HepG2 (cell line): ENCODE measurements at regions not wholly inside any gene's neighbourhood (a gene's known extent, or its start where the extent isn't known, plus 50 kb on each side); places are given as distances from the start of the nearest gene placed in this dataset.

Experiments
- ATAC-seq: fragments of 200-7000 bp; cut with Tn5 transposase; 3 replicates; pipeline ENCODE4 v1.9.1; 2020; ENCODE audit warnings: mild to moderate bottlenecking, moderate library complexity
- BruUV-seq: library from RNA; stranded (reverse); fragments of 400-500 nt; replicated peaks from 2 replicates; lab custom pipeline; 2021; lab: Mats Ljungman, UMichigan
- CTCF ChIA-PET: fragments of 300-600 bp; formaldehyde crosslinking; extraction: SDS; loops from one replicate; lab custom pipeline; 2021; ENCODE audit warnings: low total read pairs, inconsistent platforms, low intra/inter-chr PET ratio; lab: Yijun Ruan, JAX
- POLR2A ChIA-PET: fragments of 350-600 bp; sonication (Branson Sonifier 250); formaldehyde crosslinking; loops from one replicate; lab custom pipeline; 2020; ENCODE audit warnings: antibody characterized with exemption, inconsistent platforms; lab: Yijun Ruan, JAX
- DNase-seq: peaks from one replicate; pipeline ENCODE4 v3.0.0-alpha.2; 2015; ENCODE audit warnings: low spot score
- FAIRE-seq: peaks from 3 replicates; lab custom pipeline; 2011; peaks lifted over from hg19 to GRCh38; lab: Jason Lieb, UNC
- H2AFZ ChIP-seq: one replicate; pipeline ENCODE4 v1.6.1; 2011; ENCODE audit warnings: low read length, inconsistent platforms
- H3K27ac ChIP-seq: fragments of 300-600 bp; 3 replicates; pipeline ENCODE4 v1.8.0; 2011; ENCODE audit warnings: mixed run types, mild to moderate bottlenecking, mixed read lengths, low read length, inconsistent platforms; ENCODE audit not compliant: insufficient read depth; ENCODE audit errors: extremely low read length
- H3K27me3 ChIP-seq, 2 experiments: fragments of 200-600 bp in 1 of 2; 2 replicates in 1 of 2; 3 replicates in 1 of 2; pipeline versions ENCODE4 v1.6.0 to v1.8.0; 2011; ENCODE audit warnings: low read length in 2 of 2, mild to moderate bottlenecking in 2 of 2, moderate library complexity in 2 of 2, inconsistent platforms in 1 of 2; ENCODE audit not compliant: insufficient read depth in 2 of 2, control insufficient read depth in 1 of 2
- H3K36me3 ChIP-seq, 2 experiments: fragments of 200-600 bp in 1 of 2; replicated peaks in 1 of 2; 2 replicates in 1 of 2; 3 replicates in 1 of 2; pipeline versions ENCODE4 v1.5.1 to v1.8.0; 2011; ENCODE audit warnings: low read length in 2 of 2, inconsistent platforms in 1 of 2; ENCODE audit not compliant: insufficient read depth in 2 of 2, control insufficient read depth in 1 of 2
- H3K4me1 ChIP-seq: 2 replicates; pipeline ENCODE4 v1.5.1; 2012; ENCODE audit warnings: low read length, inconsistent platforms; ENCODE audit not compliant: insufficient read depth
- H3K4me2 ChIP-seq: 2 replicates; pipeline ENCODE4 v1.6.0; 2011; ENCODE audit warnings: low read depth, low read length, inconsistent platforms
- H3K4me3 ChIP-seq, 3 experiments: fragments of 200-600 bp in 1 of 3; sonication (generic), shearing (Covaris generic) in 1 of 3; replicated peaks in 1 of 3; 2 replicates each; pipeline ENCODE4 v1.5.1; 2011 to 2016; ENCODE audit warnings: low read length in 3 of 3, inconsistent platforms in 2 of 3, low read depth in 2 of 3, mild to moderate bottlenecking in 2 of 3, control low read depth in 1 of 3, mixed read lengths in 1 of 3; ENCODE audit not compliant: insufficient read depth in 1 of 3
- H3K79me2 ChIP-seq: one replicate; pipeline ENCODE4 v1.6.1; 2011; ENCODE audit warnings: low read length, inconsistent platforms; ENCODE audit not compliant: insufficient read depth
- H3K9ac ChIP-seq: 2 replicates; pipeline ENCODE4 v1.6.0; 2011; ENCODE audit warnings: mild to moderate bottlenecking, low read depth, low read length, inconsistent platforms; ENCODE audit not compliant: insufficient read depth
- H3K9me3 ChIP-seq: 2 replicates; pipeline ENCODE4 v1.5.1; 2012; ENCODE audit warnings: mild to moderate bottlenecking, low read length
- H4K20me1 ChIP-seq: 2 replicates; pipeline ENCODE4 v1.6.0; 2011; ENCODE audit warnings: inconsistent platforms, mild to moderate bottlenecking, low read length, moderate library complexity; ENCODE audit not compliant: insufficient read depth
- HDAC6 ChIP-seq: fragments of 200-600 bp; sonication (generic); IDR thresholded peaks from 2 replicates; pipeline ENCODE4 v1.7.0; 2017; ENCODE audit warnings: mild to moderate bottlenecking, antibody characterized with exemption, low read length, low read depth
- HHEX ChIP-seq: IDR thresholded peaks from 2 replicates; pipeline ENCODE4 v1.6.1; 2016; ENCODE audit warnings: control low read depth
- HNF4A ChIP-seq: sonication (generic); formaldehyde crosslinking; IDR thresholded peaks from 2 replicates; pipeline ENCODE4 v1.4.0; 2020; ENCODE audit warnings: missing genetic modification reagents
- KDM1A ChIP-seq: IDR thresholded peaks from 2 replicates; pipeline ENCODE4 v1.6.1; 2016; ENCODE audit warnings: missing compliant biosample characterization
- LCORL ChIP-seq, 2 experiments: fragments of 450-650 bp in 1 of 2; sonication (generic) in 1 of 2; formaldehyde crosslinking in 1 of 2; IDR thresholded peaks; 2 replicates each; pipeline versions ENCODE4 v1.5.0 to v1.6.1; 2017 to 2020; ENCODE audit warnings: antibody characterized with exemption in 1 of 2, missing genetic modification reagents in 1 of 2
- MBNL3 ChIP-seq: fragments of 250-450 bp; sonication (Bioruptor Pico); conservative IDR thresholded peaks from 2 replicates; pipeline ENCODE4 v1.8.0; 2022; ENCODE audit warnings: mild to moderate bottlenecking, inconsistent platforms
- MTA3 ChIP-seq: sonication (generic); formaldehyde crosslinking; IDR thresholded peaks from 2 replicates; pipeline ENCODE4 v1.4.0; 2020; ENCODE audit warnings: missing genetic modification reagents
- RNF2 ChIP-seq: fragments of 450-650 bp; conservative IDR thresholded peaks from 2 replicates; pipeline ENCODE4 v1.6.1; 2016; ENCODE audit warnings: low read depth
- SRSF1 ChIP-seq: fragments of 200-400 bp; formaldehyde crosslinking; optimal IDR thresholded peaks from 2 replicates; pipeline ENCODE3; 2017; ENCODE audit warnings: mild to moderate bottlenecking, low read depth, low read length, moderate library complexity
- ZFP62 ChIP-seq: sonication (generic); formaldehyde crosslinking; IDR thresholded peaks from 2 replicates; pipeline ENCODE4 v1.4.0; 2020; ENCODE audit warnings: missing genetic modification reagents
- ZNF207 ChIP-seq: fragments of 450-650 bp; IDR thresholded peaks from 2 replicates; pipeline ENCODE4 v1.6.1; 2016; ENCODE audit warnings: antibody characterized with exemption, borderline replicate concordance
- ZNF737 ChIP-seq: sonication (generic); formaldehyde crosslinking; IDR thresholded peaks from 2 replicates; pipeline ENCODE4 v1.5.0; 2020; ENCODE audit warnings: missing genetic modification reagents, mild to moderate bottlenecking, borderline replicate concordance
- ZSCAN5A ChIP-seq: sonication (generic); formaldehyde crosslinking; IDR thresholded peaks from 2 replicates; pipeline ENCODE4 v1.8.0; 2022; ENCODE audit warnings: mild to moderate bottlenecking, missing genetic modification reagents, borderline replicate concordance
- WGBS: methylation state at CpG from one replicate; pipeline ENCODE4 v1.1.6; 2017; ENCODE audit warnings: low lambda C conversion rate; 5-methylcytosine and 5-hydroxymethylcytosine counted together
- in situ Hi-C: cut with HindIII; loops from 2 replicates; pipeline ENCODE4 v1.10.0; 2017; ENCODE audit warnings: low pct_unique_long_range_greater_than_20kb; ENCODE audit not compliant: extremely low pct_ligation_motif_present
- intact Hi-C: fragments of 100-400 bp; cut with micrococcal nuclease; formaldehyde crosslinking; loops from one replicate; pipeline ENCODE4 v1.10.0; 2022; ENCODE audit not compliant: unreplicated experiment
- TF ChIP-seq, protein P1 (sequence below): sonication (generic); formaldehyde crosslinking; IDR thresholded peaks from 2 replicates; pipeline ENCODE4 v1.5.0; 2020; ENCODE audit warnings: mild to moderate bottlenecking, missing genetic modification reagents
- TF ChIP-seq, protein P2 (sequence below): sonication (generic); formaldehyde crosslinking; IDR thresholded peaks from 2 replicates; pipeline ENCODE4 v1.5.1; 2020; ENCODE audit warnings: missing genetic modification reagents, mild to moderate bottlenecking, borderline replicate concordance
- TF ChIP-seq, protein P3 (sequence below): fragments of 450-650 bp; IDR thresholded peaks from 2 replicates; pipeline ENCODE4 v1.6.1; 2016
- TF ChIP-seq, protein P4 (sequence below): sonication (generic); formaldehyde crosslinking; IDR thresholded peaks from 2 replicates; pipeline ENCODE4 v1.5.1; 2020; ENCODE audit warnings: mild to moderate bottlenecking, moderate library complexity, missing genetic modification reagents

- in situ Hi-C loops (no loop called here), intact Hi-C loops (no loop called here)
- Histone ChIP-seq H4K20me1 (no peaks in the 10 kb centered on the region), H3K27me3 (no peaks in the 10 kb centered on the region), H3K4me1 (no peaks in the 10 kb centered on the region), H3K9ac (no peak overlapping the region), H2AFZ (no peak overlapping the region), H3K27ac (no peak overlapping the region), H3K4me2 (no peak overlapping the region), H3K9me3 (no peaks in the 10 kb centered on the region), H3K79me2 (no peaks in the 10 kb centered on the region), H3K4me3 (no peak overlapping the region), H3K36me3 (no peaks in the 10 kb centered on the region)
- CTCF ChIA-PET = no interaction called here
- no peak for ATAC-seq
- POLR2A ChIA-PET = no interaction called here
- no peak for DNase-seq
- FAIRE-seq = no peak
- BruUV-seq = no TSS peak
- WGBS = 30% methylated on average over 5 of the region's 5 CpGs
- TF ChIP-seq ZFP62 (CRISPR knock-in tag) (no peak), MBNL3 (no peak), KDM1A (CRISPR knock-in tag) (no peak), LCORL (IDR thresholded peaks at IDR 0.05) (no peak), LCORL (CRISPR knock-in tag; IDR thresholded peaks at IDR 0.05) (no peak), ZNF207 (no peak), ZNF737 (CRISPR knock-in tag) (no peak), ZSCAN5A (CRISPR knock-in tag) (no peak), RNF2 (no peak), HNF4A (no peak), HHEX (CRISPR knock-in tag) (no peak), MTA3 (CRISPR knock-in tag) (no peak), HDAC6 (no peak), SRSF1 (no peak)
- TF ChIP-seq, protein P1, sequence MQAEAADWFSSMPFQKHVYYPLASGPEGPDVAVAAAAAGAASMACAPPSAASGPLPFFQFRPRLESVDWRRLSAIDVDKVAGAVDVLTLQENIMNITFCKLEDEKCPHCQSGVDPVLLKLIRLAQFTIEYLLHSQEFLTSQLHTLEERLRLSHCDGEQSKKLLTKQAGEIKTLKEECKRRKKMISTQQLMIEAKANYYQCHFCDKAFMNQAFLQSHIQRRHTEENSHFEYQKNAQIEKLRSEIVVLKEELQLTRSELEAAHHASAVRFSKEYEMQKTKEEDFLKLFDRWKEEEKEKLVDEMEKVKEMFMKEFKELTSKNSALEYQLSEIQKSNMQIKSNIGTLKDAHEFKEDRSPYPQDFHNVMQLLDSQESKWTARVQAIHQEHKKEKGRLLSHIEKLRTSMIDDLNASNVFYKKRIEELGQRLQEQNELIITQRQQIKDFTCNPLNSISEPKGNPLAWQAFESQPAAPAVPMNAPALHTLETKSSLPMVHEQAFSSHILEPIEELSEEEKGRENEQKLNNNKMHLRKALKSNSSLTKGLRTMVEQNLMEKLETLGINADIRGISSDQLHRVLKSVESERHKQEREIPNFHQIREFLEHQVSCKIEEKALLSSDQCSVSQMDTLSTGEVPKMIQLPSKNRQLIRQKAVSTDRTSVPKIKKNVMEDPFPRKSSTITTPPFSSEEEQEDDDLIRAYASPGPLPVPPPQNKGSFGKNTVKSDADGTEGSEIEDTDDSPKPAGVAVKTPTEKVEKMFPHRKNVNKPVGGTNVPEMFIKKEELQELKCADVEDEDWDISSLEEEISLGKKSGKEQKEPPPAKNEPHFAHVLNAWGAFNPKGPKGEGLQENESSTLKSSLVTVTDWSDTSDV (CRISPR knock-in tag) = no peak
- TF ChIP-seq, protein P2, sequence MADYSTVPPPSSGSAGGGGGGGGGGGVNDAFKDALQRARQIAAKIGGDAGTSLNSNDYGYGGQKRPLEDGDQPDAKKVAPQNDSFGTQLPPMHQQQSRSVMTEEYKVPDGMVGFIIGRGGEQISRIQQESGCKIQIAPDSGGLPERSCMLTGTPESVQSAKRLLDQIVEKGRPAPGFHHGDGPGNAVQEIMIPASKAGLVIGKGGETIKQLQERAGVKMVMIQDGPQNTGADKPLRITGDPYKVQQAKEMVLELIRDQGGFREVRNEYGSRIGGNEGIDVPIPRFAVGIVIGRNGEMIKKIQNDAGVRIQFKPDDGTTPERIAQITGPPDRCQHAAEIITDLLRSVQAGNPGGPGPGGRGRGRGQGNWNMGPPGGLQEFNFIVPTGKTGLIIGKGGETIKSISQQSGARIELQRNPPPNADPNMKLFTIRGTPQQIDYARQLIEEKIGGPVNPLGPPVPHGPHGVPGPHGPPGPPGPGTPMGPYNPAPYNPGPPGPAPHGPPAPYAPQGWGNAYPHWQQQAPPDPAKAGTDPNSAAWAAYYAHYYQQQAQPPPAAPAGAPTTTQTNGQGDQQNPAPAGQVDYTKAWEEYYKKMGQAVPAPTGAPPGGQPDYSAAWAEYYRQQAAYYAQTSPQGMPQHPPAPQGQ (CRISPR knock-in tag) = no peak
- TF ChIP-seq, protein P3, sequence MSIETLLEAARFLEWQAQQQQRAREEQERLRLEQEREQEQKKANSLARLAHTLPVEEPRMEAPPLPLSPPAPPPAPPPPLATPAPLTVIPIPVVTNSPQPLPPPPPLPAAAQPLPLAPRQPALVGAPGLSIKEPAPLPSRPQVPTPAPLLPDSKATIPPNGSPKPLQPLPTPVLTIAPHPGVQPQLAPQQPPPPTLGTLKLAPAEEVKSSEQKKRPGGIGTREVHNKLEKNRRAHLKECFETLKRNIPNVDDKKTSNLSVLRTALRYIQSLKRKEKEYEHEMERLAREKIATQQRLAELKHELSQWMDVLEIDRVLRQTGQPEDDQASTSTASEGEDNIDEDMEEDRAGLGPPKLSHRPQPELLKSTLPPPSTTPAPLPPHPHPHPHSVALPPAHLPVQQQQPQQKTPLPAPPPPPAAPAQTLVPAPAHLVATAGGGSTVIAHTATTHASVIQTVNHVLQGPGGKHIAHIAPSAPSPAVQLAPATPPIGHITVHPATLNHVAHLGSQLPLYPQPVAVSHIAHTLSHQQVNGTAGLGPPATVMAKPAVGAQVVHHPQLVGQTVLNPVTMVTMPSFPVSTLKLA = no peak
- TF ChIP-seq, protein P4, sequence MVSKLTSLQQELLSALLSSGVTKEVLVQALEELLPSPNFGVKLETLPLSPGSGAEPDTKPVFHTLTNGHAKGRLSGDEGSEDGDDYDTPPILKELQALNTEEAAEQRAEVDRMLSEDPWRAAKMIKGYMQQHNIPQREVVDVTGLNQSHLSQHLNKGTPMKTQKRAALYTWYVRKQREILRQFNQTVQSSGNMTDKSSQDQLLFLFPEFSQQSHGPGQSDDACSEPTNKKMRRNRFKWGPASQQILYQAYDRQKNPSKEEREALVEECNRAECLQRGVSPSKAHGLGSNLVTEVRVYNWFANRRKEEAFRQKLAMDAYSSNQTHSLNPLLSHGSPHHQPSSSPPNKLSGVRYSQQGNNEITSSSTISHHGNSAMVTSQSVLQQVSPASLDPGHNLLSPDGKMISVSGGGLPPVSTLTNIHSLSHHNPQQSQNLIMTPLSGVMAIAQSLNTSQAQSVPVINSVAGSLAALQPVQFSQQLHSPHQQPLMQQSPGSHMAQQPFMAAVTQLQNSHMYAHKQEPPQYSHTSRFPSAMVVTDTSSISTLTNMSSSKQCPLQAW (CRISPR knock-in tag) = no peak
Measured at GRCh38 chr7:37537439-37537838, 88.8 kb upstream of the ELMO1 start.
